ENCODE measurements at regions not wholly inside any gene's neighbourhood (a gene's known extent, or its start where the extent isn't known, plus 50 kb on each side); places are given as distances from the start of the nearest gene placed in this dataset.
A peak's percentile ranks its signal among the peaks of the same experiment; 100 is the strongest.

DNA sequence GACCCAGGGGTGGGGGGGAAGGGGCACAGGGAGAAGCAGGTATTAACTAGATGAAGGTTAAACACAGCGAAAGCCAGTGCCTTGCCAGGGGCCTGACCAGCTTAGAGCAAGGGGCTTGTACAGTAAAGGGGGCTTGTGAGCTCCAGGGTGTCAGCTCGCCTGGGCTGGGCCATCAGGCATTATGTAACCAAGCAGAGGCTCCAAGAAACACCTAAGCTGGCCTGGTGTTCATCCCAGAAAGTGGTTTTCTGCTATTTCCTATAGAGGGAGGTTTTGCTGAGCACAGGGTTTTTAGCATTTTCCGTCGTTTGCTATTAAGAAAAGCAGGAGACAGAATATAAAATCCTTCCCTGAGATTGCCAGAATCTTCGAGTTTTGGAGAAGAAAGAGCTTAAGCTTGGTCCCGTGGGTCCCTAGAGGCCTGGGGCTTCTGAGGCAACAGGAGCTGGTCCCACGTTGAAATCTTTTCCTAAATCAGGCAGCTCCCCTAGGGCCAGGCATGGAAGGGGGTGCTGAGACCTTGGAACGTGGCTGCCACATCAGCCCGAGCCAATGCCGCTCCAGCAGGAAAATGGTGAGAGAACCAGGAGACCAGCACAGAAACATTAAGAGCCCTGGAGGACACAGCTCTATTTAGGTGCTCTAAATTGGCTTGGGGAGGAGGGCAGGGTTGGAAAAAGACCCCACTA is 71.4 kb downstream of the ISG20 start:
- Histone ChIP-seq H3K4me3 (replicated peaks in 1 of 3; ENCODE audit: insufficient read depth in 1 of 3, low read depth in 2 of 3, low read length in 3 of 3) (no peak overlapping the region), H3K27ac (ENCODE audit: extremely low read length, insufficient read depth, low read length) (no peak overlapping the region), H3K4me2 (ENCODE audit: low read depth, low read length) (no peak overlapping the region), H3K9me3 (ENCODE audit: low read length) (no peaks in the 10 kb centered on the region), H3K79me2 (ENCODE audit: insufficient read depth, low read length) (no peaks in the 10 kb centered on the region), H3K36me3 (replicated peaks in 1 of 2; ENCODE audit: control insufficient read depth in 1 of 2, insufficient read depth in 2 of 2, low read length in 2 of 2) (no peaks in the 10 kb centered on the region), H3K9ac (ENCODE audit: insufficient read depth, low read depth, low read length) (no peak overlapping the region), H2AFZ (ENCODE audit: low read length) (no peak overlapping the region), H3K27me3 (ENCODE audit: control insufficient read depth in 1 of 2, insufficient read depth in 2 of 2, low read length in 2 of 2) (peaks cover 3 to 48% of the 10 kb centered on the region in 2 experiments; a peak in 4 of 5 replicates), H4K20me1 (ENCODE audit: insufficient read depth, low read length) (no peaks in the 10 kb centered on the region), H3K4me1 (ENCODE audit: insufficient read depth, low read length) (peaks cover 10% of the 10 kb centered on the region; the same call in 1 of the 2 replicates)
- WGBS (ENCODE audit: low lambda C conversion rate) = 20% methylated on average over 7 of the region's 10 CpGs
- ATAC-seq = no peak
- intact Hi-C loops (cut with micrococcal nuclease; ENCODE audit: unreplicated experiment) (no loop called here), in situ Hi-C loops (cut with HindIII; ENCODE audit: extremely low pct_ligation_motif_present, low pct_unique_long_range_greater_than_20kb) (no loop called here)
- no TSS peak for BruUV-seq (replicated peaks)
- POLR2A ChIA-PET = no interaction called here
- DNase-seq (ENCODE audit: low spot score) = no peak
- CTCF ChIA-PET (ENCODE audit: low intra/inter-chr PET ratio, low total read pairs) = no interaction called here
- TF ChIP-seq SOX13 (IDR thresholded peaks at IDR 0.05) (no peak), SOX13 (CRISPR knock-in tag; conservative IDR thresholded peaks at IDR 0.05 in 1 of 2, IDR thresholded peaks at IDR 0.05 in 1 of 2) (no peak), MAFK (conservative IDR thresholded peaks at IDR 0.05 in 1 of 2, IDR thresholded peaks at IDR 0.05 in 1 of 2; ENCODE audit: low read length in 2 of 2) (peak in 1 of 2 experiments; percentile 51; a peak in 1 of 4 replicates), MAFF (IDR thresholded peaks at IDR 0.05; ENCODE audit: low read depth, low read length) (0 out of 2 replicates have a peak, but pooled peaks have one; percentile 25)
- no peak for FAIRE-seq

GRCh38 chr15:88711806-88712205 is 73.0 kb downstream of the ISG20 start:
- H3K36me3 ChIP-seq (replicated peaks in 1 of 2; ENCODE audit: control insufficient read depth in 1 of 2, insufficient read depth in 2 of 2, low read length in 2 of 2) = no peaks in the 10 kb centered on the region
- TF ChIP-seq IKZF5 (CRISPR knock-in tag; IDR thresholded peaks at IDR 0.05) (no peak), ZNF382 (CRISPR knock-in tag; IDR thresholded peaks at IDR 0.05; ENCODE audit: borderline replicate concordance) (no peak), CREB1 (IDR thresholded peaks at IDR 0.05) (no peak), CREB1 (CRISPR knock-in tag; IDR thresholded peaks at IDR 0.05) (no peak)
- TF ChIP-seq, protein P1, sequence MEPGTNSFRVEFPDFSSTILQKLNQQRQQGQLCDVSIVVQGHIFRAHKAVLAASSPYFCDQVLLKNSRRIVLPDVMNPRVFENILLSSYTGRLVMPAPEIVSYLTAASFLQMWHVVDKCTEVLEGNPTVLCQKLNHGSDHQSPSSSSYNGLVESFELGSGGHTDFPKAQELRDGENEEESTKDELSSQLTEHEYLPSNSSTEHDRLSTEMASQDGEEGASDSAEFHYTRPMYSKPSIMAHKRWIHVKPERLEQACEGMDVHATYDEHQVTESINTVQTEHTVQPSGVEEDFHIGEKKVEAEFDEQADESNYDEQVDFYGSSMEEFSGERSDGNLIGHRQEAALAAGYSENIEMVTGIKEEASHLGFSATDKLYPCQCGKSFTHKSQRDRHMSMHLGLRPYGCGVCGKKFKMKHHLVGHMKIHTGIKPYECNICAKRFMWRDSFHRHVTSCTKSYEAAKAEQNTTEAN (CRISPR knock-in tag; conservative IDR thresholded peaks at IDR 0.05) = no peak
- no peak overlapping the region for H3K9ac ChIP-seq (ENCODE audit: insufficient read depth, low read depth, low read length)
- H3K9me3 ChIP-seq (ENCODE audit: low read length) = no peaks in the 10 kb centered on the region
- intact Hi-C loops (cut with micrococcal nuclease; ENCODE audit: unreplicated experiment) = no loop called here
- no peak overlapping the region for H2AFZ ChIP-seq (ENCODE audit: low read length)
- ChIA-PET POLR2A (no interaction called here), CTCF (ENCODE audit: low intra/inter-chr PET ratio, low total read pairs) (no interaction called here)
- ATAC-seq = no peak
- FAIRE-seq = no peak
- in situ Hi-C loops (cut with HindIII; ENCODE audit: extremely low pct_ligation_motif_present, low pct_unique_long_range_greater_than_20kb) = no loop called here
- no peaks in the 10 kb centered on the region for H4K20me1 ChIP-seq (ENCODE audit: insufficient read depth, low read length)
- no peaks in the 10 kb centered on the region for H3K79me2 ChIP-seq (ENCODE audit: insufficient read depth, low read length)
- WGBS (ENCODE audit: low lambda C conversion rate) = 0% methylated on average over 4 of the region's 4 CpGs
- no peak for DNase-seq (ENCODE audit: low spot score)
- no peak overlapping the region for H3K4me3 ChIP-seq (replicated peaks in 1 of 3; ENCODE audit: insufficient read depth in 1 of 3, low read depth in 2 of 3, low read length in 3 of 3)
- no TSS peak for BruUV-seq (replicated peaks)
- H3K27me3 ChIP-seq (ENCODE audit: control insufficient read depth in 1 of 2, insufficient read depth in 2 of 2, low read length in 2 of 2) = peaks cover 0 to 36% of the 10 kb centered on the region in 2 experiments; a peak in 3 of 5 replicates
- no peak overlapping the region for H3K27ac ChIP-seq (ENCODE audit: extremely low read length, insufficient read depth, low read length)
- H3K4me2 ChIP-seq (ENCODE audit: low read depth, low read length) = no peak overlapping the region
- peaks cover 17% of the 10 kb centered on the region for H3K4me1 ChIP-seq (ENCODE audit: insufficient read depth, low read length)
